ENCODE measurements at regions not wholly inside any gene's neighbourhood (a gene's known extent, or its start where the extent isn't known, plus 50 kb on each side); places are given as distances from the start of the nearest gene placed in this dataset.

- no peak for DNase-seq
- Histone ChIP-seq H3K9me3 (ENCODE audit: control insufficient read depth, low read length) (no peaks in the 10 kb centered on the region), H3K4me1 (ENCODE audit: control insufficient read depth in 1 of 2, insufficient read depth in 2 of 2, low read length in 2 of 2) (no peaks in the 10 kb centered on the region), H3K27me3 (ENCODE audit: control insufficient read depth in 1 of 2, insufficient read depth in 2 of 2, low read length in 1 of 2) (no peaks in the 10 kb centered on the region), H3K4me3 (ENCODE audit: low read length in 2 of 2) (no peak overlapping the region), H3K36me3 (ENCODE audit: control insufficient read depth in 1 of 2, insufficient read depth in 2 of 2, low read length in 1 of 2) (no peaks in the 10 kb centered on the region), H3K27ac (ENCODE audit: low read depth in 1 of 2, low read length in 2 of 2) (no peak overlapping the region)
- intact Hi-C loops (cut with DNase I): no loop called here
- ATAC-seq (ENCODE audit: low FRiP score): no peak
Measured at GRCh38 chr12:84786622-84787021, 126.0 kb downstream of the SLC6A15 start.

GRCh38 chr12:84785951-84786350 is 126.6 kb downstream of the SLC6A15 start:
- no peaks in the 10 kb centered on the region for H3K36me3 ChIP-seq (ENCODE audit: control insufficient read depth in 1 of 2, insufficient read depth in 2 of 2, low read length in 1 of 2)
- H3K4me1 ChIP-seq (ENCODE audit: control insufficient read depth in 1 of 2, insufficient read depth in 2 of 2, low read length in 2 of 2): no peaks in the 10 kb centered on the region
- no peak overlapping the region for H3K27ac ChIP-seq (ENCODE audit: low read depth in 1 of 2, low read length in 2 of 2)
- WGBS, 2 donors: 15 to 21% methylated on average over 1 of the region's 1 CpG
- H3K27me3 ChIP-seq (ENCODE audit: control insufficient read depth in 1 of 2, insufficient read depth in 2 of 2, low read length in 1 of 2): no peaks in the 10 kb centered on the region
- no peak overlapping the region for H3K4me3 ChIP-seq (ENCODE audit: low read length in 2 of 2)
- no peak for ATAC-seq (ENCODE audit: low FRiP score)
- no peak for DNase-seq
- intact Hi-C loops (cut with DNase I): no loop called here
- no peaks in the 10 kb centered on the region for H3K9me3 ChIP-seq (ENCODE audit: control insufficient read depth, low read length)

- WGBS, 2 donors: 50 to 70% methylated on average over 1 of the region's 1 CpG
- no peaks in the 10 kb centered on the region for H3K27me3 ChIP-seq (ENCODE audit: control insufficient read depth in 1 of 2, insufficient read depth in 2 of 2, low read length in 1 of 2)
- H3K9me3 ChIP-seq (ENCODE audit: control insufficient read depth, low read length): no peaks in the 10 kb centered on the region
- DNase-seq: no peak
- H3K27ac ChIP-seq (ENCODE audit: low read depth in 1 of 2, low read length in 2 of 2): no peak overlapping the region
- ATAC-seq (ENCODE audit: low FRiP score): no peak
- no peaks in the 10 kb centered on the region for H3K4me1 ChIP-seq (ENCODE audit: control insufficient read depth in 1 of 2, insufficient read depth in 2 of 2, low read length in 2 of 2)
- H3K4me3 ChIP-seq (ENCODE audit: low read length in 2 of 2): no peak overlapping the region
- intact Hi-C loops (cut with DNase I): no loop called here
- no peaks in the 10 kb centered on the region for H3K36me3 ChIP-seq (ENCODE audit: control insufficient read depth in 1 of 2, insufficient read depth in 2 of 2, low read length in 1 of 2)
Measured at GRCh38 chr12:84785281-84785680, 127.3 kb downstream of the SLC6A15 start.

DNA sequence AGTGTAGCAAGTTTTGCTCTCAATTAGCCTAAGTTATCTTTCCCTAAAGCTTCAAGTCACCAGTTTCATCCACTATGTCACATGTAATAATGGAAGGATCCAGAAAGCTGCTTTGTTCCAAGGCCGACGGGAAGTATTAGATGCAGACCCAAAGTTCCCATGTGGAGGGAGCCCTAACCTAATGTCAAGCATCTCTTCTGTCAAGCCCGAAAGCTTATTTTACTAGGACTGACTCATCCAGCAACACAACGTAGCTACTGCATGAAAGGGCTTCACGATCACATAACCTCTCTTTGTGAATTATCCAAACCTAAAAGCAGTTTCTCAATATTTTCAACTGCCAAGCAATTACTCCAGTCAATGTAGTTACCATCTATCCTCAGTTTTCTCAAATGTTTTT is 133.4 kb downstream of the SLC6A15 start:
- ATAC-seq (ENCODE audit: low FRiP score): no peak
- H3K36me3 ChIP-seq (ENCODE audit: control insufficient read depth in 1 of 2, insufficient read depth in 2 of 2, low read length in 1 of 2): no peaks in the 10 kb centered on the region
- no peaks in the 10 kb centered on the region for H3K9me3 ChIP-seq (ENCODE audit: control insufficient read depth, low read length)
- WGBS, 2 donors: 86 to 90% methylated on average over 5 of the region's 5 CpGs
- no peaks in the 10 kb centered on the region for H3K4me1 ChIP-seq (ENCODE audit: control insufficient read depth in 1 of 2, insufficient read depth in 2 of 2, low read length in 2 of 2)
- H3K27me3 ChIP-seq (ENCODE audit: control insufficient read depth in 1 of 2, insufficient read depth in 2 of 2, low read length in 1 of 2): no peaks in the 10 kb centered on the region
- intact Hi-C loops (cut with DNase I): no loop called here
- H3K27ac ChIP-seq (ENCODE audit: low read depth in 1 of 2, low read length in 2 of 2): no peak overlapping the region
- no peak overlapping the region for H3K4me3 ChIP-seq (ENCODE audit: low read length in 2 of 2)
- DNase-seq: no peak

DNA sequence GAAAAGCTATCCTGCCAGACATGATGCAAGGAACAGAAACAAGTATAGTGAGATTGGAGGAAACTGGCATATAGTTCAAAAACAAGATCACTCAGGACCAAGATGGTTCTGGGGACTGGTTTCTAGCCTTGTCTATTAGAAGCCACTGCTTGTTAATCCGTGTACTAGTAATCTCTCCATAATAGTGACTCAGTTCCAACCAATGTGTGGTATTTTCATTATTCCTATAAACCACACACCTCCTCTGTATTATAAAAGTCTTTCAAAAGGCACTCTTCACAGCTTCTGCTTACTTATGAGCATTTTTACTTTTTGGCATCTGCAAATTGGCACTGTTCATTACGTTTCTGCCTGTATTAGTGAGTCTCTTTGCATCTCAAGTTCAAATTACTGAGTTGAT is 140.3 kb downstream of the SLC6A15 start:
- Histone ChIP-seq H3K9me3 (ENCODE audit: control insufficient read depth, low read length) (no peaks in the 10 kb centered on the region), H3K36me3 (ENCODE audit: control insufficient read depth in 1 of 2, insufficient read depth in 2 of 2, low read length in 1 of 2) (no peaks in the 10 kb centered on the region), H3K4me3 (ENCODE audit: low read length in 2 of 2) (no peak overlapping the region), H3K27me3 (ENCODE audit: control insufficient read depth in 1 of 2, insufficient read depth in 2 of 2, low read length in 1 of 2) (no peaks in the 10 kb centered on the region), H3K27ac (ENCODE audit: low read depth in 1 of 2, low read length in 2 of 2) (no peak overlapping the region), H3K4me1 (ENCODE audit: control insufficient read depth in 1 of 2, insufficient read depth in 2 of 2, low read length in 2 of 2) (no peaks in the 10 kb centered on the region)
- intact Hi-C loops (cut with DNase I): no loop called here
- 31 to 39% methylated on average over 2 of the region's 2 CpGs for WGBS, 2 donors
- DNase-seq (no peak), ATAC-seq (ENCODE audit: low FRiP score) (no peak)

GRCh38 chr12:84767079-84767478 is 145.5 kb downstream of the SLC6A15 start:
- 16 to 20% methylated on average over 1 of the region's 1 CpG for WGBS, 2 donors
- H3K4me3 ChIP-seq (ENCODE audit: low read length in 2 of 2): no peak overlapping the region
- no peaks in the 10 kb centered on the region for H3K4me1 ChIP-seq (ENCODE audit: control insufficient read depth in 1 of 2, insufficient read depth in 2 of 2, low read length in 2 of 2)
- H3K27me3 ChIP-seq (ENCODE audit: control insufficient read depth in 1 of 2, insufficient read depth in 2 of 2, low read length in 1 of 2): no peaks in the 10 kb centered on the region
- H3K9me3 ChIP-seq (ENCODE audit: control insufficient read depth, low read length): no peaks in the 10 kb centered on the region
- no peak for ATAC-seq (ENCODE audit: low FRiP score)
- no peak for DNase-seq
- intact Hi-C loops (cut with DNase I): no loop called here
- H3K36me3 ChIP-seq (ENCODE audit: control insufficient read depth in 1 of 2, insufficient read depth in 2 of 2, low read length in 1 of 2): no peaks in the 10 kb centered on the region
- H3K27ac ChIP-seq (ENCODE audit: low read depth in 1 of 2, low read length in 2 of 2): no peak overlapping the region

DNA sequence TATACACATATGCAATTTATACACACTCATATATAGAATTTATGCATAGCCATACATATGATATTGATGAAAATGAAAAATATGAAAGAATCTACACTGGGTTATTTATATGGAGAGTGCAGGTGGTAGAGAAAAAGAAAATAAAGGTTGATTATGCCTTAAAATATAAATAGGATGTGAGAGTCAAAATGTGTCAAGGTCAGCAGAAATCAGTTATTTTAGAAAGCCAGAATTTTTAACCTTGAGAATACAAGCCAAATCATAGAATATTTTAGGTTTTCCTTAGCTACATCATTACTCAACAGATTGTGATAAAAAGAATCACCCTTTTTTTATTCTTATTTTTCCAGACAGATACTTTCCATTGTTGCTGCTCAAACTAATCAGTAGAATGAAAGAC is 146.2 kb downstream of the SLC6A15 start:
- intact Hi-C loops (cut with DNase I): no loop called here
- DNase-seq (no peak), ATAC-seq (ENCODE audit: low FRiP score) (no peak)
- no peaks in the 10 kb centered on the region for H3K36me3 ChIP-seq (ENCODE audit: control insufficient read depth in 1 of 2, insufficient read depth in 2 of 2, low read length in 1 of 2)
- H3K4me1 ChIP-seq (ENCODE audit: control insufficient read depth in 1 of 2, insufficient read depth in 2 of 2, low read length in 2 of 2): no peaks in the 10 kb centered on the region
- no peak overlapping the region for H3K4me3 ChIP-seq (ENCODE audit: low read length in 2 of 2)
- H3K27me3 ChIP-seq (ENCODE audit: control insufficient read depth in 1 of 2, insufficient read depth in 2 of 2, low read length in 1 of 2): no peaks in the 10 kb centered on the region
- no peak overlapping the region for H3K27ac ChIP-seq (ENCODE audit: low read depth in 1 of 2, low read length in 2 of 2)
- no peaks in the 10 kb centered on the region for H3K9me3 ChIP-seq (ENCODE audit: control insufficient read depth, low read length)

- WGBS, 2 donors: 45 to 70% methylated on average over 1 of the region's 1 CpG
- Histone ChIP-seq H3K27me3 (ENCODE audit: control insufficient read depth in 1 of 2, insufficient read depth in 2 of 2, low read length in 1 of 2) (no peaks in the 10 kb centered on the region), H3K27ac (ENCODE audit: low read depth in 1 of 2, low read length in 2 of 2) (no peak overlapping the region), H3K9me3 (ENCODE audit: control insufficient read depth, low read length) (no peaks in the 10 kb centered on the region), H3K4me1 (ENCODE audit: control insufficient read depth in 1 of 2, insufficient read depth in 2 of 2, low read length in 2 of 2) (no peaks in the 10 kb centered on the region), H3K4me3 (ENCODE audit: low read length in 2 of 2) (no peak overlapping the region), H3K36me3 (ENCODE audit: control insufficient read depth in 1 of 2, insufficient read depth in 2 of 2, low read length in 1 of 2) (no peaks in the 10 kb centered on the region)
- ATAC-seq (ENCODE audit: low FRiP score) (no peak), DNase-seq (no peak)
- intact Hi-C loops (cut with DNase I): no loop called here
Measured at GRCh38 chr12:84764001-84764400, 148.6 kb downstream of the SLC6A15 start.

- Histone ChIP-seq H3K9me3 (ENCODE audit: control insufficient read depth, low read length) (no peaks in the 10 kb centered on the region), H3K27me3 (ENCODE audit: control insufficient read depth in 1 of 2, insufficient read depth in 2 of 2, low read length in 1 of 2) (no peaks in the 10 kb centered on the region), H3K4me1 (ENCODE audit: control insufficient read depth in 1 of 2, insufficient read depth in 2 of 2, low read length in 2 of 2) (no peaks in the 10 kb centered on the region), H3K36me3 (ENCODE audit: control insufficient read depth in 1 of 2, insufficient read depth in 2 of 2, low read length in 1 of 2) (no peaks in the 10 kb centered on the region), H3K4me3 (ENCODE audit: low read length in 2 of 2) (no peak overlapping the region), H3K27ac (ENCODE audit: low read depth in 1 of 2, low read length in 2 of 2) (no peak overlapping the region)
- 4 to 5% methylated on average over 1 of the region's 1 CpG for WGBS, 2 donors
- no peak for ATAC-seq (ENCODE audit: low FRiP score)
- intact Hi-C loops (cut with DNase I): no loop called here
- DNase-seq: peak in 1 of 2 donors; percentile 29
Measured at GRCh38 chr12:84763107-84763506, 149.5 kb downstream of the SLC6A15 start.
